A549 (cell line): ENCODE measurements at regions not wholly inside any gene's neighbourhood (a gene's known extent, or its start where the extent isn't known, plus 50 kb on each side); places are given as distances from the start of the nearest gene placed in this dataset.
"Not testable (repeated sequence)": the region's sequence is repeated elsewhere in the genome, so short reads cannot be mapped to it uniquely, and the experiment has no call there.

Source experiments
- ATAC-seq, 2 experiments: fragments of 200-7000 bp in 1 of 2; fragments of >200 bp in 1 of 2; cut with Nextera tagmentation in 1 of 2; cut with Tn5 transposase in 1 of 2; 3 replicates each; pipeline versions ENCODE4 v1.8.0 to v1.9.1; 2018 to 2020; ENCODE audit warnings: mild to moderate bottlenecking in 1 of 2, moderate library complexity in 1 of 2
- CTCF ChIA-PET: fragments of 300-600 bp; sonication (Branson Sonifier 250); formaldehyde crosslinking; extraction: SDS; loops from one replicate; lab custom pipeline; 2021; ENCODE audit warnings: antibody characterized with exemption, inconsistent platforms; lab: Yijun Ruan, JAX
- POLR2A ChIA-PET: fragments of 350-600 bp; formaldehyde crosslinking; extraction: SDS; loops from one replicate; lab custom pipeline; 2021; ENCODE audit warnings: antibody characterized with exemption, inconsistent platforms; lab: Yijun Ruan, JAX
- DNase-seq, 2 experiments: peaks; one replicate each; pipeline versions ENCODE4 v3.0.0 to v3.0.0-alpha.2; 2011 to 2016; ENCODE audit warnings: low read depth in 1 of 2, low spot score in 1 of 2
- FAIRE-seq: peaks from 2 replicates; lab custom pipeline; 2011; peaks lifted over from hg19 to GRCh38; lab: Jason Lieb, UNC
- H3K27ac ChIP-seq, 2 experiments: fragments of >200 bp; sonication (Bioruptor Twin); formaldehyde crosslinking; 3 replicates each; pipeline ENCODE4 v1.5.1; 2016 to 2017
- H3K4me1 ChIP-seq: fragments of >200 bp; sonication (Bioruptor Twin); formaldehyde crosslinking; 3 replicates; pipeline ENCODE4 v1.6.1; 2016
- H3K4me2 ChIP-seq: fragments of >200 bp; sonication (Bioruptor Twin); formaldehyde crosslinking; 3 replicates; pipeline ENCODE4 v1.6.1; 2016
- H3K4me3 ChIP-seq: fragments of >200 bp; sonication (Bioruptor Twin); formaldehyde crosslinking; 3 replicates; pipeline ENCODE4 v1.5.1; 2016
- H3K9me3 ChIP-seq: fragments of >200 bp; sonication (Bioruptor Twin); formaldehyde crosslinking; 3 replicates; pipeline ENCODE4 v1.6.1; 2016
- BHLHE40 ChIP-seq: IDR thresholded peaks from 2 replicates; pipeline ENCODE4 v1.6.1; 2012; ENCODE audit warnings: low read depth, low read length, inconsistent platforms
- CBX8 ChIP-seq: fragments of 200-600 bp; sonication (generic); IDR thresholded peaks from 2 replicates; pipeline ENCODE4 v1.6.1; 2016
- CTCF ChIP-seq: fragments of >200 bp; sonication (Bioruptor Twin); formaldehyde crosslinking; IDR thresholded peaks from 3 replicates; pipeline ENCODE4 v1.5.1; 2016
- FOSL2 ChIP-seq, 2 experiments: fragments of 450-650 bp in 1 of 2; fragments of >200 bp in 1 of 2; sonication (Bioruptor Twin) in 1 of 2; formaldehyde crosslinking; IDR thresholded peaks; 2 replicates each; pipeline versions ENCODE4 v1.5.0 to v1.6.1; 2016 to 2020; ENCODE audit warnings: mild to moderate bottlenecking in 1 of 2, moderate library complexity in 1 of 2
- FOXS1 ChIP-seq: fragments of 250-450 bp; sonication (Bioruptor Pico); IDR thresholded peaks from 2 replicates; pipeline ENCODE4 v1.5.0; 2020; ENCODE audit warnings: mild to moderate bottlenecking, moderate library complexity
- HDAC2 ChIP-seq: fragments of 200-600 bp; sonication (generic); IDR thresholded peaks from 2 replicates; pipeline ENCODE4 v1.6.1; 2016
- HEYL ChIP-seq: fragments of 250-450 bp; sonication (Bioruptor Pico); IDR thresholded peaks from 2 replicates; pipeline ENCODE4 v1.8.0; 2021; ENCODE audit warnings: mild to moderate bottlenecking, moderate library complexity
- HMGXB4 ChIP-seq: fragments of 250-450 bp; sonication (Bioruptor Pico); IDR thresholded peaks from 2 replicates; pipeline ENCODE4 v1.5.0; 2021; ENCODE audit warnings: mild to moderate bottlenecking, moderate library complexity, borderline replicate concordance
- HOXB13 ChIP-seq: fragments of 250-450 bp; sonication (Bioruptor Pico); IDR thresholded peaks from 2 replicates; pipeline ENCODE4 v1.5.0; 2020; ENCODE audit warnings: low read depth, mild to moderate bottlenecking, moderate library complexity
- HOXB5 ChIP-seq: fragments of 250-450 bp; sonication (Bioruptor Pico); IDR thresholded peaks from 2 replicates; pipeline ENCODE4 v1.5.0; 2020; ENCODE audit warnings: mild to moderate bottlenecking, moderate library complexity
- KDM1A ChIP-seq: fragments of 200-600 bp; sonication (generic); IDR thresholded peaks from 2 replicates; pipeline ENCODE4 v1.6.1; 2016; ENCODE audit warnings: low read depth, mild to moderate bottlenecking
- KDM5A ChIP-seq: fragments of 200-600 bp; sonication (generic); IDR thresholded peaks from 2 replicates; pipeline ENCODE4 v1.6.1; 2016; ENCODE audit warnings: antibody characterized with exemption, mild to moderate bottlenecking
- PBX3 ChIP-seq: IDR thresholded peaks from 2 replicates; pipeline ENCODE4 v1.6.1; 2012
- RARB ChIP-seq: fragments of 250-450 bp; sonication (Bioruptor Pico); IDR thresholded peaks from 2 replicates; pipeline ENCODE4 v1.8.0; 2021; ENCODE audit warnings: mild to moderate bottlenecking, moderate library complexity
- RCOR1 ChIP-seq: fragments of 150-350 bp; IDR thresholded peaks from 2 replicates; pipeline ENCODE4 v1.6.1; 2014; ENCODE audit warnings: antibody characterized with exemption, low read length, low read depth
- REST ChIP-seq: fragments of 200-600 bp; sonication (generic); IDR thresholded peaks from 2 replicates; pipeline ENCODE4 v1.6.1; 2016; ENCODE audit warnings: antibody characterized with exemption, mild to moderate bottlenecking, moderate library complexity
- RFX5 ChIP-seq: fragments of 450-650 bp; IDR thresholded peaks from 2 replicates; pipeline ENCODE4 v1.7.1; 2014; ENCODE audit warnings: antibody characterized with exemption, mild to moderate bottlenecking, moderate library complexity
- SMC3 ChIP-seq: fragments of >200 bp; sonication (Bioruptor Twin); formaldehyde crosslinking; IDR thresholded peaks from 3 replicates; pipeline ENCODE4 v1.6.1; 2018; ENCODE audit warnings: inconsistent platforms
- TP53 ChIP-seq: fragments of 250-450 bp; sonication (Bioruptor Pico); IDR thresholded peaks from 2 replicates; pipeline ENCODE4 v1.5.0; 2021; ENCODE audit warnings: mild to moderate bottlenecking, moderate library complexity
- ZNF302 ChIP-seq: fragments of 250-450 bp; sonication (Bioruptor Pico); IDR thresholded peaks from 2 replicates; pipeline ENCODE4 v1.9.0; 2021; ENCODE audit warnings: inconsistent platforms, mild to moderate bottlenecking, moderate library complexity
- WGBS: methylation state at CpG from one replicate; pipeline ENCODE4 v1.1.6; 2017; ENCODE audit errors: missing lambda C conversion rate; 5-methylcytosine and 5-hydroxymethylcytosine counted together

- DNase-seq, H3K27ac ChIP-seq, H3K4me2 ChIP-seq, FAIRE-seq, ATAC-seq, H3K9me3 ChIP-seq, H3K4me1 ChIP-seq, H3K4me3 ChIP-seq, CTCF ChIA-PET, POLR2A ChIA-PET: not testable (repeated sequence)
- WGBS, result 28% methylated on average over 2 of the region's 27 CpGs
Measured at GRCh38 chr11:60622776-60623175, 76.6 kb upstream of the MS4A8 start.

- CTCF ChIA-PET, result no interaction called here
- no peak for FAIRE-seq
- WGBS, result 2% methylated on average over 2 of the region's 2 CpGs
Measured at GRCh38 chr11:60625262-60625661, 74.2 kb upstream of the MS4A8 start.

GRCh38 chr11:60629399-60629798 is 70.0 kb upstream of the MS4A8 start:
- ChIA-PET POLR2A (no interaction called here), CTCF (no interaction called here)

More at GRCh38 chr11:60625262-60625661, 74.2 kb upstream of the MS4A8 start:
- no peaks in the 10 kb centered on the region for H3K4me1 ChIP-seq
- no peak overlapping the region for H3K4me3 ChIP-seq
- no peak overlapping the region for H3K4me2 ChIP-seq
- DNase-seq (peak in 1 of 2 experiments; percentile 24), ATAC-seq (no peak)
- POLR2A ChIA-PET, result no interaction called here
- no peak overlapping the region for H3K27ac ChIP-seq
- no peak for TF ChIP-seq FOSL2 (IDR thresholded peaks at IDR 0.05)
- TF ChIP-seq FOSL2 (CRISPR knock-in tag; IDR thresholded peaks at IDR 0.05), result peak; percentile 26; the same call in 1 of the 2 replicates
- TF ChIP-seq SMC3, result no peak
- H3K9me3 ChIP-seq, result peaks cover 6% of the 10 kb centered on the region; the same call in 1 of the 3 replicates

More at GRCh38 chr11:60629399-60629798, 70.0 kb upstream of the MS4A8 start:
- DNase-seq (no peak), ATAC-seq (no peak)
- Histone ChIP-seq H3K9me3 (no peaks in the 10 kb centered on the region), H3K4me2 (no peak overlapping the region), H3K4me1 (no peaks in the 10 kb centered on the region), H3K4me3 (no peak overlapping the region)
- TF ChIP-seq PBX3, result no peak
- no peak for TF ChIP-seq CBX8
- TF ChIP-seq HMGXB4 (CRISPR knock-in tag), result no peak
- TF ChIP-seq KDM1A, result no peak
- TF ChIP-seq KDM5A, result no peak
- TF ChIP-seq FOXS1 (CRISPR knock-in tag), result no peak
- no peak for TF ChIP-seq TP53 (CRISPR knock-in tag)
- no peak for TF ChIP-seq BHLHE40
- TF ChIP-seq RCOR1, result no peak
- TF ChIP-seq HOXB13, result no peak
- TF ChIP-seq HEYL (CRISPR knock-in tag), result no peak
- no peak for TF ChIP-seq FOSL2 (IDR thresholded peaks at IDR 0.05)
- TF ChIP-seq FOSL2 (CRISPR knock-in tag; IDR thresholded peaks at IDR 0.05), result no peak
- no peak for TF ChIP-seq HDAC2
- TF ChIP-seq RARB, result no peak
- TF ChIP-seq CTCF, result no peak
- no peak for TF ChIP-seq HOXB5
- no peak for TF ChIP-seq REST
- TF ChIP-seq ZNF302 (CRISPR knock-in tag), result no peak
- no peak for TF ChIP-seq RFX5
- TF ChIP-seq, all 56 proteins: peak for 0
- no peak overlapping the region for H3K27ac ChIP-seq
- FAIRE-seq, result no peak
